Fibroblast of lung (primary cell): ENCODE measurements at regions not wholly inside any gene's neighbourhood (a gene's known extent, or its start where the extent isn't known, plus 50 kb on each side); places are given as distances from the start of the nearest gene placed in this dataset.

Experiments
- CTCF ChIP-seq, 2 donors: IDR thresholded peaks in 1 of 2; conservative IDR thresholded peaks in 1 of 2; 1 replicate in 1 of 2; 2 replicates in 1 of 2; pipeline ENCODE4 v1.5.1; 2011 to 2012; ENCODE audit warnings: low read length in 2 of 2, control low read depth in 1 of 2, inconsistent platforms in 1 of 2, low read depth in 1 of 2, mild to moderate bottlenecking in 1 of 2
- EZH2 ChIP-seq: IDR thresholded peaks from 2 replicates; pipeline ENCODE4 v1.5.1; 2012; ENCODE audit warnings: low read length, control low read depth, mild to moderate bottlenecking; ENCODE audit errors: missing control alignments

GRCh38 chr2:188085421-188085820, 206.3 kb upstream of the GULP1 start:
- TF ChIP-seq CTCF (conservative IDR thresholded peaks at IDR 0.05 in 1 of 2, IDR thresholded peaks at IDR 0.05 in 1 of 2; ENCODE audit: low read depth in 1 of 2, low read length in 2 of 2) (no peak), EZH2 (no peak)
